ENCODE measurements at regions not wholly inside any gene's neighbourhood (a gene's known extent, or its start where the extent isn't known, plus 50 kb on each side); places are given as distances from the start of the nearest gene placed in this dataset.
"Not testable (repeated sequence)": the region's sequence is repeated elsewhere in the genome, so short reads cannot be mapped to it uniquely, and the experiment has no call there.

DNA sequence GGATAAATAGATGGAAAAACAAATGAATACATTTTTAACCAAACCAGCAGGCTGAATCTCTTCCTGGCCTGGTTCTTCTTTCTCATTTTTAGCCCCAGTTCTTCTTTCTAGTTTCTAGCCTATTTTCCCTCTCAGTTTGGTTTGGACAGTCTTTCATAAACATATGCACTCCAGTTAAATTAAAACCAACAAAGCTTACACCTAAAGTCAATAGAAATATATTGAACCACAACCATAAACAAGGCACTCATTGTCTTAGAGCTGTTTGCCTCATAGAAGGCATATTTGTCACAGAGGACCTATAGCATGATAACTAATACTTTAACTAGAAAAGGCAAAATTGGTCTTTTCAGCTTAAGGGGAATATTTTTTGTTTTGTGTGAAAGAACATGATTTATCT is 638.3 kb downstream of the NR2F1-AS1 start:
- no peak for DNase-seq
- TF ChIP-seq, protein P1, sequence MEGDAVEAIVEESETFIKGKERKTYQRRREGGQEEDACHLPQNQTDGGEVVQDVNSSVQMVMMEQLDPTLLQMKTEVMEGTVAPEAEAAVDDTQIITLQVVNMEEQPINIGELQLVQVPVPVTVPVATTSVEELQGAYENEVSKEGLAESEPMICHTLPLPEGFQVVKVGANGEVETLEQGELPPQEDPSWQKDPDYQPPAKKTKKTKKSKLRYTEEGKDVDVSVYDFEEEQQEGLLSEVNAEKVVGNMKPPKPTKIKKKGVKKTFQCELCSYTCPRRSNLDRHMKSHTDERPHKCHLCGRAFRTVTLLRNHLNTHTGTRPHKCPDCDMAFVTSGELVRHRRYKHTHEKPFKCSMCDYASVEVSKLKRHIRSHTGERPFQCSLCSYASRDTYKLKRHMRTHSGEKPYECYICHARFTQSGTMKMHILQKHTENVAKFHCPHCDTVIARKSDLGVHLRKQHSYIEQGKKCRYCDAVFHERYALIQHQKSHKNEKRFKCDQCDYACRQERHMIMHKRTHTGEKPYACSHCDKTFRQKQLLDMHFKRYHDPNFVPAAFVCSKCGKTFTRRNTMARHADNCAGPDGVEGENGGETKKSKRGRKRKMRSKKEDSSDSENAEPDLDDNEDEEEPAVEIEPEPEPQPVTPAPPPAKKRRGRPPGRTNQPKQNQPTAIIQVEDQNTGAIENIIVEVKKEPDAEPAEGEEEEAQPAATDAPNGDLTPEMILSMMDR (IDR thresholded peaks at IDR 0.05): no peak
- no peak for TF ChIP-seq POLR2A (IDR thresholded peaks at IDR 0.05)
- Histone ChIP-seq H3K27me3 (no peaks in the 10 kb centered on the region), H3K4me3 (no peak overlapping the region), H3K36me3 (no peaks in the 10 kb centered on the region), H3K4me1 (peaks cover 0 to 6% (median 0%) of the 10 kb centered on the region in 3 donors), H3K9me3 (no peaks in the 10 kb centered on the region), H3K27ac (no peak overlapping the region)
- intact Hi-C loops (cut with DNase I): no loop called here

DNA sequence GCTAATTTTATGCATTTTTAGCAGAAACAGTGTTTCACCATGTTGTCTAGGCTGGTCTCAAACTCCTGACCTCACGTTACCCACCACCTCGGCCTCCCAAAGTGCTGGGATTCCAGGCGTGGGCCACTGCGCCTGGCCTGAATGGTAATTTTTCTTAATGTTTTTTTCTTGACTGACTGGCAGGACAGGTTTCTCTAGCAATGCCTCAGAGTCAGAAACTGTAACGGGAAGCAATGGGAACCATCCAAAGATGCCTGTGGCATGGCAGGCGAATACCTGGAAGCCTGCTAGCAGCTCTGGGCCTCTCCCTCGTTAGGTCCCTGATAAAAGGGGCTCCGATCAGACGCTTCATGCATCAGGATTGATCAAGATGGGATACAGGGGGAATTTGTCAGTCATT is 639.2 kb downstream of the NR2F1-AS1 start:
- DNase-seq: no peak
- intact Hi-C loops (cut with DNase I): no loop called here

DNA sequence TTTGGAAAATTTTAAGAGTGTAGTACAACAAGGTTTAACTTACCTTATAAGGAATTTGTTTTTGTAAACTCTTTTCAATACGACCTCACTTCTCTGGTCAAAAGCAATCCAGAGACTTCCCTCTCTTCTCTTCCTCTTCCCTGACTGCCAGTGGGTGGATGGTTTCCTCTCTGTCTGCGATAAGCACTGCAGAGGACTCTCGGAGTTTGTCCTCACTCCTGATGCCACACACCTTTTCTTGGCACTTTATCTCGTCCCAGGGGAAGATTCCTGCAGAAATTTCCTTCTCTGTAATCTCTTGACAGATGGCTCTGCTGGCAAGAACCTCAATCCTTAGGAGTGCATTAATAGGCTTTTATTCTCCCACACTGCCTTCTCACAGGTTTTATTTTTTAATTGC is 641.6 kb downstream of the NR2F1-AS1 start:
- H3K27ac ChIP-seq: no peak overlapping the region
- no peak for TF ChIP-seq POLR2A (IDR thresholded peaks at IDR 0.05)
- TF ChIP-seq, protein P1 (IDR thresholded peaks at IDR 0.05): no peak
- H3K4me3 ChIP-seq: no peak overlapping the region
- DNase-seq: no peak
- no peaks in the 10 kb centered on the region for H3K36me3 ChIP-seq
- 5 to 22% methylated on average over 4 of the region's 4 CpGs for WGBS, 2 donors
- no peaks in the 10 kb centered on the region for H3K4me1 ChIP-seq
- H3K27me3 ChIP-seq: no peaks in the 10 kb centered on the region
- H3K9me3 ChIP-seq: no peaks in the 10 kb centered on the region
- intact Hi-C loops (cut with DNase I): no loop called here

More for the DNA sequence above, 639.2 kb downstream of the NR2F1-AS1 start:
- TF ChIP-seq POLR2A (IDR thresholded peaks at IDR 0.05): no peak
- TF ChIP-seq, protein P1 (IDR thresholded peaks at IDR 0.05): no peak
- Histone ChIP-seq H3K27ac (no peak overlapping the region), H3K9me3 (no peaks in the 10 kb centered on the region), H3K27me3 (no peaks in the 10 kb centered on the region), H3K4me1 (peaks cover 0 to 6% (median 0%) of the 10 kb centered on the region in 3 donors), H3K36me3 (no peaks in the 10 kb centered on the region), H3K4me3 (no peak overlapping the region)
- WGBS, 2 donors: 53 to 57% methylated on average over 9 of the region's 9 CpGs

DNA sequence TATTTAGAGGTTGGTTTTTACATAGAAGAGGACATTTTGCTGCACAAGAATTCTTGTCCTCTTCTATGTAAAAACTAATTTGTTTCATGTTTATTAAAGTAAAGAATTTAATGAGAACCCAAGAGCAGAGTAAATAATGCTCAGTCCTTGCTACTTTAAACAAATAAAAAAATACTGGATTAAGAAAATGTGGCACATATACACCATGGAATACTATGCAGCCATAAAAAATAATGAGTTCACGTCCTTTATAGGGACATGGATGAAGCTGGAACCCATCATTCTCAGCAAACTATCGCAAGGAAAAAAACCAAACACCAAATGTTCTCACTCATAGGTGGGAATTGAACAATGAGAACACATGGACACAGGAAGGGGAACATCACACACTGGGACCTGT is 643.6 kb downstream of the NR2F1-AS1 start:
- intact Hi-C loops (cut with DNase I): not testable (repeated sequence)

DNA sequence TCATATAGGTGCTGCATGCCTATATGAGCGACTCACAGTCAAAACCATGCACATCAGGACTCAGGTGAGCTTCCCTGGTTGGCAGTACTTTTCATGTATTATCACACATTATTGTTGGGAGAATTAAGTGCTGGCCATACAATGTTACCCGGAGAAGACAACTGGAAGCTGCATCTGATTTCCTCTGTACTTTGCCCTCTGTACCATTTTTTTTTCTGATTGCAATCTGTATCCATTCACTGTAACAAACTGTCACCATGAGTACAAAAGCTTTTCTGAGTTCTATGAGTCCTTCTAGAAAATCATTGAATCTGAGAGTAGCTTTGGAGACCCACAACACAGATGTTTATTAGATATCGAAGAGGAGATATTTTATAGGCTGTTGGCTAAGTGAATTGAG is 651.0 kb downstream of the NR2F1-AS1 start:
- DNase-seq: no peak
- H3K36me3 ChIP-seq: no peaks in the 10 kb centered on the region
- no peaks in the 10 kb centered on the region for H3K27me3 ChIP-seq
- H3K4me3 ChIP-seq: no peak overlapping the region
- no peaks in the 10 kb centered on the region for H3K4me1 ChIP-seq
- TF ChIP-seq POLR2A (IDR thresholded peaks at IDR 0.05): no peak
- H3K27ac ChIP-seq: no peak overlapping the region
- no peaks in the 10 kb centered on the region for H3K9me3 ChIP-seq
- 75 to 76% methylated on average over 3 of the region's 3 CpGs for WGBS, 2 donors
- intact Hi-C loops (cut with DNase I): no loop called here

More for the DNA sequence above, 643.6 kb downstream of the NR2F1-AS1 start:
- not testable (repeated sequence) for H3K36me3 ChIP-seq, H3K4me3 ChIP-seq, H3K27me3 ChIP-seq, H3K4me1 ChIP-seq, DNase-seq, H3K9me3 ChIP-seq, H3K27ac ChIP-seq
- WGBS, 2 donors: 52 to 57% methylated on average over 2 of the region's 2 CpGs

DNA sequence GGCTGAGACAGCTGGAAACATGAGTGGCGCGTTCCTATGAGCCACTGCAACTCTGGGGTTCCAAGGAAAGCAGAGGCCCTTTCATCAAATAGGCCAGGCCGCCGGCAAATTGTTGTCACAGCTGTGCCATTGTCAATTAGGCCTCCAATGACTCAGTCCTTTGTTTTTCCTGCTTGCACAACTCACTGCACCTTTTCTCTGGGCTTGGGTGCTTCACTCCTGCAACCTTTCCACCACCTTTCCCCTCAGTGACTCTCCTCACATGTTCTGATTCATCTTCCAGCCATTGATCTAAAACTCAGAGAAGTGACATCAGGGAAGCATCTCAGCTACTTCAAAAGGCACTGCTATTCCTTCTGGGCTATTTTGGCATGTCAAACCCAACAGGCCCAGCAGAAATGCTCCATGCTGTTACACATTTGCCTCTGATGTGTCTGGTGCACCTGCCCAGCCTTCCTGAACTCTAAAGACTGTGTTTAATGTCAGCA is 653.7 kb downstream of the NR2F1-AS1 start:
- DNase-seq: no peak
- Histone ChIP-seq H3K36me3 (no peaks in the 10 kb centered on the region), H3K4me3 (no peak overlapping the region), H3K27ac (no peak overlapping the region), H3K4me1 (no peaks in the 10 kb centered on the region), H3K9me3 (no peaks in the 10 kb centered on the region), H3K27me3 (no peaks in the 10 kb centered on the region)
- intact Hi-C loops (cut with DNase I): no loop called here
- no peak for TF ChIP-seq POLR2A (IDR thresholded peaks at IDR 0.05)
- TF ChIP-seq, protein P1 (IDR thresholded peaks at IDR 0.05): no peak
- 51 to 57% methylated on average over 4 of the region's 4 CpGs for WGBS, 2 donors
